Panc1 (cell line): ENCODE measurements at regions not wholly inside any gene's neighbourhood (a gene's known extent, or its start where the extent isn't known, plus 50 kb on each side); places are given as distances from the start of the nearest gene placed in this dataset.

Experiments used
- POLR2AphosphoS5 ChIP-seq: IDR thresholded peaks from 2 replicates; pipeline ENCODE4 v1.6.1; 2012; ENCODE audit warnings: mild to moderate bottlenecking, low read depth, low read length, moderate library complexity
- SIN3A ChIP-seq: IDR thresholded peaks from 2 replicates; pipeline ENCODE4 v1.6.1; 2012; ENCODE audit warnings: low read depth, mild to moderate bottlenecking, low read length, moderate library complexity, borderline replicate concordance; ENCODE audit not compliant: insufficient read depth
- TF ChIP-seq, protein P1 (sequence below): fragments of 450-650 bp; IDR thresholded peaks from 2 replicates; pipeline ENCODE4 v1.5.1; 2017; ENCODE audit warnings: mild to moderate bottlenecking

DNA sequence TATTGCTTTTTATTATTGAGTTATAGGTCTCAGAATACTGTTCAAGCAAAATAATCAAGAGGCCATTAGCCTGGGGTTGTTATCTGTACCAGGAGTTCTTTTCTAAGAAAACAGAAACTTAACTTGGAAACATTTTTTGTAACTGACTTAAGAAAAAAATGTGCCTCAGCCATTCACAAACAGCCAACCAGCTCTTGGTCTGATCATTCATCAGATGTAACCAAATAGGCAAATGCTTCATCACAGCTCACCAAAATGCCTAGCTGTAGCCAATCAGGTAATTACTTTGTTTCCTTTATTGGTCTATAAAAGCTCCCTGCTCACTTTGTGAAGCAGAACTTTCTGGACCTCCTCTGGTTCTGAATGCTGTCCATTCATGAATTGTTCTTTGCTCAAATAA, 387.7 kb downstream of the FAT4 start:
- TF ChIP-seq, protein P1, sequence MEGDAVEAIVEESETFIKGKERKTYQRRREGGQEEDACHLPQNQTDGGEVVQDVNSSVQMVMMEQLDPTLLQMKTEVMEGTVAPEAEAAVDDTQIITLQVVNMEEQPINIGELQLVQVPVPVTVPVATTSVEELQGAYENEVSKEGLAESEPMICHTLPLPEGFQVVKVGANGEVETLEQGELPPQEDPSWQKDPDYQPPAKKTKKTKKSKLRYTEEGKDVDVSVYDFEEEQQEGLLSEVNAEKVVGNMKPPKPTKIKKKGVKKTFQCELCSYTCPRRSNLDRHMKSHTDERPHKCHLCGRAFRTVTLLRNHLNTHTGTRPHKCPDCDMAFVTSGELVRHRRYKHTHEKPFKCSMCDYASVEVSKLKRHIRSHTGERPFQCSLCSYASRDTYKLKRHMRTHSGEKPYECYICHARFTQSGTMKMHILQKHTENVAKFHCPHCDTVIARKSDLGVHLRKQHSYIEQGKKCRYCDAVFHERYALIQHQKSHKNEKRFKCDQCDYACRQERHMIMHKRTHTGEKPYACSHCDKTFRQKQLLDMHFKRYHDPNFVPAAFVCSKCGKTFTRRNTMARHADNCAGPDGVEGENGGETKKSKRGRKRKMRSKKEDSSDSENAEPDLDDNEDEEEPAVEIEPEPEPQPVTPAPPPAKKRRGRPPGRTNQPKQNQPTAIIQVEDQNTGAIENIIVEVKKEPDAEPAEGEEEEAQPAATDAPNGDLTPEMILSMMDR, result no peak
- TF ChIP-seq POLR2AphosphoS5 (no peak), SIN3A (no peak)
